Heart left ventricle (tissue), 16 donors: ENCODE measurements at regions not wholly inside any gene's neighbourhood (a gene's known extent, or its start where the extent isn't known, plus 50 kb on each side); places are given as distances from the start of the nearest gene placed in this dataset.
"Not testable (repeated sequence)": the region's sequence is repeated elsewhere in the genome, so short reads cannot be mapped to it uniquely, and the experiment has no call there.

Source experiments
- ATAC-seq, 4 donors: fragments of 200-7000 bp; cut with Tn5 transposase; one replicate each; pipeline ENCODE4 v1.9.1; 2020 to 2022; ENCODE audit warnings: moderate library complexity in 4 of 4, mild to moderate bottlenecking in 3 of 4, moderate number of reproducible peaks in 1 of 4
- DNase-seq, 5 donors: peaks; one replicate each; pipeline ENCODE4 v3.0.0-alpha.2; 2020
- H3K27ac ChIP-seq, 12 donors: fragments of 200-600 bp; sonication (generic) in 4 of 12; one replicate each; pipeline versions ENCODE4 v1.5.0 to v1.8.0; 2016 to 2022; ENCODE audit warnings: mild to moderate bottlenecking in 2 of 12
- H3K27me3 ChIP-seq, 9 donors: fragments of 200-600 bp; sonication (generic) in 2 of 9; one replicate each; pipeline versions ENCODE4 v1.5.1 to v1.8.0; 2016 to 2022; ENCODE audit warnings: mild to moderate bottlenecking in 3 of 9
- H3K36me3 ChIP-seq, 9 donors: fragments of 200-600 bp; sonication (generic) in 2 of 9; one replicate each; pipeline versions ENCODE4 v1.5.0 to v1.8.0; 2018 to 2022; ENCODE audit warnings: mild to moderate bottlenecking in 2 of 9
- H3K4me1 ChIP-seq, 12 donors: fragments of 200-600 bp; sonication (generic) in 4 of 12; one replicate each; pipeline versions ENCODE4 v1.5.0 to v1.8.0; 2016 to 2022; ENCODE audit warnings: mild to moderate bottlenecking in 3 of 12
- H3K4me3 ChIP-seq, 12 donors: fragments of 200-600 bp; sonication (generic) in 4 of 12; one replicate each; pipeline versions ENCODE4 v1.5.0 to v1.8.0; 2017 to 2022; ENCODE audit warnings: mild to moderate bottlenecking in 9 of 12, moderate library complexity in 4 of 12
- H3K9me3 ChIP-seq, 12 donors: fragments of 200-600 bp; sonication (generic) in 4 of 12; one replicate each; pipeline versions ENCODE4 v1.5.0 to v1.8.0; 2016 to 2022; ENCODE audit warnings: mild to moderate bottlenecking in 1 of 12
- POLR2A ChIP-seq, 2 donors: fragments of 450-650 bp; IDR thresholded peaks; one replicate each; pipeline ENCODE4 v1.6.1; 2017; ENCODE audit warnings: antibody characterized with exemption in 2 of 2, mild to moderate bottlenecking in 2 of 2, moderate library complexity in 2 of 2
- WGBS, 4 donors: extraction: QIAGEN DNeasy Blood & Tissue Kit in 2 of 4; methylation state at CpG; one replicate each; pipeline versions ENCODE4 v1.1.5 to v1.1.7; 2013 to 2018; 5-methylcytosine and 5-hydroxymethylcytosine counted together
- intact Hi-C, 10 donors: fragments of 100-400 bp; cut with DNase I; formaldehyde crosslinking; loops; one replicate each; pipeline versions ENCODE4 v1.11.1 to v1.14.2; 2022
- TF ChIP-seq, protein P1 (sequence below), 12 donors: fragments of 200-600 bp; sonication (generic) in 4 of 12; IDR thresholded peaks; one replicate each; pipeline versions ENCODE4 v1.5.0 to v1.8.0; 2018 to 2022; ENCODE audit warnings: antibody characterized with exemption in 12 of 12, mild to moderate bottlenecking in 5 of 12
- donor health status: ischemic (EF 13 %, LVEDD 7.1; RV severe dilation, severe dysfunction).
- donor health status: healthy with polysubstance abuse.
- donor health status: DM: no; HTN: yes; CAD: no.
- donor health status: DM: no; HTN: no; CAD: no.
- donor health status: ischemic (EF 25% LVEDD 6.9; RV normal size, moderate dysfunction).
- donor health status: ischemic (EF 25% LVEDD 5.7; RV mildly dilated, moderate dysfunction).
- donor health status: healthy.
- donor health status: DM: yes; HTN: yes; CAD: no.
- donor health status: ischemic (EF 35%, LVEDD 5.7; RV mildly dilated, moderate dysfunction).
- donor health status: nonischemic (EF 11% LVEDD 7.7; RV severe dilation, severe dysfunction).
- donor health status: DM: yes; HTN: yes; CAD: no.
- donor health status: PGD.
- donor health status: ischemic (EF 29% LVEDD 5.4; RV normal size, mild dysfunction).
- donor health status: nonischemic (EF 23%, LVEDD 6.1; RV moderate dilation, normal function).

DNA sequence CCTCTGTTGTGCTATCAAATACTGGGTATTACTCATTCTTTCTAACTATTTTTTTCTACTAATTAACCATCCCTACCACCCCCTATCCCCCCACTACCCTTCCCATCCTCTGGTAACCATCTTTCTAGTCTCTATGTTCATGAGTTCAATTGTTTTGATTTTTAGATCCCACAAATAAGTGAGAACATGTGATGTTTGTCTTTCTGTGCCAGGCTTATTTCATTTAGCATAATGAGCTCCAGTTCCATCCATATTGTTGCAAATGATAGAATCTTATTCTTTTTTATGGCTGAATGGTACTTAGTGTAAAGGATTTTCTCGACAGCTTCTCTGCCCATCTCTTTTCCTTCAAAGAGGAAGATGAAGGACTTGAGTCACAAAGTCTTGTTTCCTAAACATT lies 138.0 kb upstream of the CPHXL start:
- H3K27ac ChIP-seq: no peak overlapping the region
- 70 to 83% (median 80%) methylated on average over 1 of the region's 1 CpG for WGBS, 4 donors
- DNase-seq (no peak), ATAC-seq (no peak)
- intact Hi-C loops: no loop called here
- no peaks in the 10 kb centered on the region for H3K4me1 ChIP-seq
- no peak for TF ChIP-seq POLR2A (IDR thresholded peaks at IDR 0.05)
- TF ChIP-seq, protein P1, sequence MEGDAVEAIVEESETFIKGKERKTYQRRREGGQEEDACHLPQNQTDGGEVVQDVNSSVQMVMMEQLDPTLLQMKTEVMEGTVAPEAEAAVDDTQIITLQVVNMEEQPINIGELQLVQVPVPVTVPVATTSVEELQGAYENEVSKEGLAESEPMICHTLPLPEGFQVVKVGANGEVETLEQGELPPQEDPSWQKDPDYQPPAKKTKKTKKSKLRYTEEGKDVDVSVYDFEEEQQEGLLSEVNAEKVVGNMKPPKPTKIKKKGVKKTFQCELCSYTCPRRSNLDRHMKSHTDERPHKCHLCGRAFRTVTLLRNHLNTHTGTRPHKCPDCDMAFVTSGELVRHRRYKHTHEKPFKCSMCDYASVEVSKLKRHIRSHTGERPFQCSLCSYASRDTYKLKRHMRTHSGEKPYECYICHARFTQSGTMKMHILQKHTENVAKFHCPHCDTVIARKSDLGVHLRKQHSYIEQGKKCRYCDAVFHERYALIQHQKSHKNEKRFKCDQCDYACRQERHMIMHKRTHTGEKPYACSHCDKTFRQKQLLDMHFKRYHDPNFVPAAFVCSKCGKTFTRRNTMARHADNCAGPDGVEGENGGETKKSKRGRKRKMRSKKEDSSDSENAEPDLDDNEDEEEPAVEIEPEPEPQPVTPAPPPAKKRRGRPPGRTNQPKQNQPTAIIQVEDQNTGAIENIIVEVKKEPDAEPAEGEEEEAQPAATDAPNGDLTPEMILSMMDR (IDR thresholded peaks at IDR 0.05): no peak
- no peak overlapping the region for H3K4me3 ChIP-seq
- H3K36me3 ChIP-seq: no peaks in the 10 kb centered on the region
- H3K27me3 ChIP-seq: peaks cover 0 to 7% (median 0%) of the 10 kb centered on the region in 9 donors
- H3K9me3 ChIP-seq: no peaks in the 10 kb centered on the region

DNA sequence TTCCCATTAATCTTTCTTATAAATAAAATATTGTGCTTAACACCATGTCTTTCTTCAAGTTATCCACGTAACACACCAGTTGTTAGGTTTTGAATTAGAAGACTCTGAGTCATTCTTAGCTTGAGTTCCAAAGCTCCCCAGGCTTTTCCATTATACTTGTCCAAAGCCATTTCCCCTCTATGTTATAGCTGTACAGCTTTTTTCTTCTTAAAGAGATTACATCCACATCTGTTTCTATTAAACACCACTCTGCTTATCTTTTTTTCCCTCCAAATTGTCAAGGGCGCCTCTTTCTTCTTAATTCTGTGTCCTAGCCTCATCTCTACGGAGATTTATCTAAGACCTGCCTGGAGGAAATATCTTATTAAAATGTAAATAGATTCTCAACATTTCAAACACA lies 139.4 kb upstream of the CPHXL start:
- no peak overlapping the region for H3K4me3 ChIP-seq
- H3K4me1 ChIP-seq: no peaks in the 10 kb centered on the region
- 58 to 68% (median 63%) methylated on average over 3 of the region's 3 CpGs for WGBS, 4 donors
- H3K9me3 ChIP-seq: no peaks in the 10 kb centered on the region
- TF ChIP-seq, protein P1 (IDR thresholded peaks at IDR 0.05): no peak
- no peak for TF ChIP-seq POLR2A (IDR thresholded peaks at IDR 0.05)
- no peak for DNase-seq
- H3K27ac ChIP-seq: no peak overlapping the region
- H3K27me3 ChIP-seq: no peaks in the 10 kb centered on the region
- intact Hi-C loops: no loop called here
- H3K36me3 ChIP-seq: no peaks in the 10 kb centered on the region
- no peak for ATAC-seq

DNA sequence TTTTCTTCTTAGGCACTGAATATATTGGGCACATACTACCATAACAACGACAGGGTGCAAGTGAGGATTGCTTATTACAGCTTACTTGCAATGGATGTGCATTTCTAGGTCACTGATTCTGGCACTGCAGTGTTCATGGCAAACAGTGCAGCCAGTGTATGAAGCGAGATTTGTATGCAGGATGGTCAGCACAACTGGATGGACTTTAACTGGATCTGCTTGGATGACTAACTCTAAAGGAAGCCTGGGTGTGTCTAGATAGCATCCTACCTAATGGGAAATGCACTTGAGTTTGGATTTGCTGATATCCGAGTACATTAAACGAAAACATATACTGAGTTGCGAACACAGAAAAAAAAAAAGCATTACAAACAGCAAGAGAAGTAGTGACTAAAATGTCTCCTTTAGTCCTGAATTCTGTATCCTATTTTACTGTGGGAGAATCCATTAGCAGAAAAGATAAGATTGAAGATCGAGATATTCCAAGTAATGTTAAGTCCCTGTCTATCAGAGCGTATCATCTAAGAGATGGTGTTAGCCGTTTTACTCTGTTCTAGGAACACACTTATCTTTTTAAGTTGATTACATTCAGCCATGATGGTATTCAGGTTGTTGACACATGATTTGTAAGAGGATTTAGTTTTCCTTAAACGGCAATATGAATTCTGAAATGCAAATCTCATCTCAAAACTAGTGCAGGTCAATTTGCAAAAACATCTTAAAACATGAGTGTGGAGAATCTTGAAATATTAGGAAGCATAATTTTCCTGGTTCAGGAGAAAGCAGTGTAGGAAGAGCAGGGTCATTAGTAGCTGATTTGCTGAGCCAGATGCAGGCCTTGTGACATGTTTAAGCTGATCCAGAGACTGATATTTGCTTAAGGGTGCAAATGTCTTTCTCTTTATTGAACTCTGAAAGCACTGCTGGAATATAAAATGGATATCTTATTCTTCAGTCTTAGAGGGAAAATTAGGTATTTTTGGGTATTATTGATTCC lies 142.6 kb upstream of the CPHXL start:
- WGBS, 4 donors: 65 to 73% (median 71%) methylated on average over 9 of the region's 9 CpGs

DNA sequence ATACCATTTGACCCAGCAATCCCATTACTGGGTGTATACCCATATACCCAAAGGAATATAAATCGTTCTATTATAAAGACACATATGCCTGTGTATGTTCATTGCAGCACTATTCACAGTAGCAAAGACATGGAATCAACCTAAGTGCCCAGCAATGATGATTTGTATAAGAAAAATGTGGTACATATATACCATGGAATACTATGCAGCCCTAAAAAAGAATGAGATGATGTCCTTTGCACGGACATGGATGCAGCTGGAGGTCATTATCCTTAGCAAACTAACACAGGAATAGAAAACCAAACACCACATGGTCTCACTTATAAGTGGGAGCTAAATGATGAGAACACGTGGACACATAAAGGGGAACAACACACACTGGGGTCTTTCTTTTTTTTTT lies 155.0 kb upstream of the CPHXL start:
- intact Hi-C loops, DNase-seq, H3K27ac ChIP-seq, H3K27me3 ChIP-seq, ATAC-seq, H3K4me1 ChIP-seq, H3K36me3 ChIP-seq, H3K4me3 ChIP-seq: not testable (repeated sequence)
- peaks cover 0 to 15% (median 2%) of the 10 kb centered on the region in 12 donors for H3K9me3 ChIP-seq
- 89 to 96% (median 90%) methylated on average over 3 of the region's 3 CpGs for WGBS, 4 donors

More for the DNA sequence above, 142.6 kb upstream of the CPHXL start:
- intact Hi-C loops: no loop called here
- Histone ChIP-seq H3K4me3 (no peak overlapping the region), H3K4me1 (no peaks in the 10 kb centered on the region), H3K27ac (no peak overlapping the region), H3K36me3 (no peaks in the 10 kb centered on the region), H3K9me3 (no peaks in the 10 kb centered on the region), H3K27me3 (no peaks in the 10 kb centered on the region)
- DNase-seq (no peak), ATAC-seq (no peak)
- TF ChIP-seq, protein P1 (IDR thresholded peaks at IDR 0.05): no peak
- no peak for TF ChIP-seq POLR2A (IDR thresholded peaks at IDR 0.05)
